IMR-90 (cell line): ENCODE measurements at regions not wholly inside any gene's neighbourhood (a gene's known extent, or its start where the extent isn't known, plus 50 kb on each side); places are given as distances from the start of the nearest gene placed in this dataset.

Experiments used
- ATAC-seq: fragments of 200-7000 bp; cut with Tn5 transposase; 2 replicates; pipeline ENCODE4 v1.9.1; 2020; ENCODE audit warnings: low read depth, mild to moderate bottlenecking, moderate library complexity
- BruUV-seq: library from RNA; stranded (reverse); fragments of 400-500 nt; replicated peaks from 2 replicates; lab custom pipeline; 2021; lab: Mats Ljungman, UMichigan
- CTCF ChIA-PET: fragments of 300-600 bp; formaldehyde crosslinking; extraction: SDS; loops from one replicate; lab custom pipeline; 2021; ENCODE audit warnings: antibody characterized with exemption; lab: Yijun Ruan, JAX
- POLR2A ChIA-PET: fragments of 300-600 bp; sonication (Branson Sonifier 250); formaldehyde crosslinking; loops from one replicate; lab custom pipeline; 2022; ENCODE audit warnings: antibody characterized with exemption; ENCODE audit not compliant: unreplicated experiment; lab: Charles Lee
- DNase-seq: peaks from one replicate; pipeline ENCODE4 v3.0.0; 2013
- H2AFZ ChIP-seq: replicated peaks from 2 replicates; pipeline ENCODE3; 2013; ENCODE audit warnings: low read length, mild to moderate bottlenecking; ENCODE audit not compliant: poor library complexity
- H2AK5ac ChIP-seq: 2 replicates; pipeline ENCODE4 v1.6.1; 2013; ENCODE audit warnings: low read depth, low read length, inconsistent platforms
- H2AK9ac ChIP-seq: replicated peaks from 2 replicates; pipeline ENCODE3; 2013; ENCODE audit warnings: mild to moderate bottlenecking, low read depth, low read length, moderate library complexity; ENCODE audit not compliant: poor library complexity
- H2BK120ac ChIP-seq: 2 replicates; pipeline ENCODE4 v1.6.1; 2013; ENCODE audit warnings: low read depth, low read length, inconsistent platforms
- H2BK15ac ChIP-seq: 3 replicates; pipeline ENCODE4 v1.6.1; 2013; ENCODE audit warnings: low read depth, low read length, inconsistent platforms
- H2BK20ac ChIP-seq: 2 replicates; pipeline ENCODE4 v1.6.1; 2013; ENCODE audit warnings: low read depth, mild to moderate bottlenecking, inconsistent platforms, low read length, moderate library complexity
- H2BK5ac ChIP-seq: 2 replicates; pipeline ENCODE4 v1.6.1; 2013; ENCODE audit warnings: mild to moderate bottlenecking, low read depth, low read length, inconsistent platforms; ENCODE audit not compliant: poor library complexity, severe bottlenecking
- H3K14ac ChIP-seq: replicated peaks from 2 replicates; pipeline ENCODE4 v1.6.1; 2013; ENCODE audit warnings: low read depth, low read length, inconsistent platforms
- H3K18ac ChIP-seq: 2 replicates; pipeline ENCODE4 v1.6.1; 2013; ENCODE audit warnings: low read depth, low read length, control low read depth
- H3K23ac ChIP-seq: 2 replicates; pipeline ENCODE4 v1.6.1; 2013; ENCODE audit warnings: low read depth, low read length, inconsistent platforms
- H3K27ac ChIP-seq: 2 replicates; pipeline ENCODE4 v1.5.1; 2013; ENCODE audit warnings: mild to moderate bottlenecking, control low read depth, low read length; ENCODE audit not compliant: insufficient read depth
- H3K27me3 ChIP-seq: 2 replicates; pipeline ENCODE4 v1.6.1; 2013; ENCODE audit warnings: low read length; ENCODE audit not compliant: control insufficient read depth, insufficient read depth
- H3K36me3 ChIP-seq: 2 replicates; pipeline ENCODE4 v1.6.1; 2013; ENCODE audit warnings: low read length, mixed read lengths; ENCODE audit not compliant: control insufficient read depth, insufficient read depth
- H3K4ac ChIP-seq: 2 replicates; pipeline ENCODE4 v1.6.1; 2013; ENCODE audit warnings: low read depth, low read length, inconsistent platforms
- H3K4me1 ChIP-seq: 2 replicates; pipeline ENCODE4 v1.6.1; 2013; ENCODE audit warnings: low read length, mixed read lengths; ENCODE audit not compliant: control insufficient read depth, insufficient read depth
- H3K4me2 ChIP-seq: 2 replicates; pipeline ENCODE4 v1.6.1; 2013; ENCODE audit warnings: low read depth, mild to moderate bottlenecking, control low read depth, low read length, moderate library complexity
- H3K4me3 ChIP-seq: 2 replicates; pipeline ENCODE4 v1.5.1; 2013; ENCODE audit warnings: low read depth, mild to moderate bottlenecking, control low read depth, low read length, moderate library complexity; ENCODE audit not compliant: insufficient read depth
- H3K56ac ChIP-seq: 2 replicates; pipeline ENCODE4 v1.6.1; 2013; ENCODE audit warnings: low read length, inconsistent platforms; ENCODE audit not compliant: insufficient read depth; ENCODE audit errors: extremely low read depth
- H3K79me1 ChIP-seq, 2 experiments: 2 replicates each; pipeline ENCODE4 v1.6.1; 2013; ENCODE audit warnings: low read length in 2 of 2, inconsistent platforms in 1 of 2, low read depth in 1 of 2
- H3K9ac ChIP-seq: 2 replicates; pipeline ENCODE4 v1.6.1; 2013; ENCODE audit warnings: low read depth, low read length, control low read depth
- H3K9me1 ChIP-seq: 2 replicates; pipeline ENCODE4 v1.6.1; 2013; ENCODE audit warnings: low read length, inconsistent platforms; ENCODE audit not compliant: insufficient read depth
- H3K9me3 ChIP-seq: 2 replicates; pipeline ENCODE4 v1.6.1; 2013; ENCODE audit warnings: low read length; ENCODE audit not compliant: control insufficient read depth, insufficient read depth
- H4K20me1 ChIP-seq: 2 replicates; pipeline ENCODE4 v1.6.1; 2013; ENCODE audit warnings: low read length, inconsistent platforms; ENCODE audit not compliant: insufficient read depth
- H4K5ac ChIP-seq: 2 replicates; pipeline ENCODE4 v1.6.1; 2013; ENCODE audit warnings: mild to moderate bottlenecking, low read depth, low read length, control low read depth
- H4K8ac ChIP-seq, 2 experiments: 2 replicates each; pipeline ENCODE4 v1.6.1; 2013; ENCODE audit warnings: low read depth in 2 of 2, low read length in 2 of 2, control low read depth in 1 of 2, inconsistent platforms in 1 of 2
- H4K91ac ChIP-seq: 2 replicates; pipeline ENCODE4 v1.6.1; 2013; ENCODE audit warnings: low read depth, low read length, inconsistent platforms; ENCODE audit not compliant: insufficient read depth
- BHLHE40 ChIP-seq: fragments of 150-350 bp; IDR thresholded peaks from 2 replicates; pipeline ENCODE4 v1.6.1; 2016; ENCODE audit warnings: mild to moderate bottlenecking, low read depth, low read length
- CEBPB ChIP-seq: IDR thresholded peaks from 2 replicates; pipeline ENCODE4 v1.6.1; 2012; ENCODE audit warnings: low read depth, low read length, improper control_type of control experiment
- MAZ ChIP-seq: IDR thresholded peaks from 2 replicates; pipeline ENCODE4 v1.6.1; 2012; ENCODE audit warnings: low read depth, mild to moderate bottlenecking, low read length, improper control_type of control experiment, moderate library complexity, borderline replicate concordance
- NFE2L2 ChIP-seq: fragments of 150-350 bp; IDR thresholded peaks from 2 replicates; pipeline ENCODE4 v1.6.1; 2016; ENCODE audit warnings: low read depth, mild to moderate bottlenecking, low read length
- RAD21 ChIP-seq: IDR thresholded peaks from 2 replicates; pipeline ENCODE4 v1.6.1; 2012; ENCODE audit warnings: low read length, improper control_type of control experiment
- RCOR1 ChIP-seq: IDR thresholded peaks from 2 replicates; pipeline ENCODE4 v1.6.1; 2012; ENCODE audit warnings: mild to moderate bottlenecking, low read length, improper control_type of control experiment; ENCODE audit not compliant: insufficient replicate concordance
- SMC3 ChIP-seq: fragments of 150-350 bp; IDR thresholded peaks from 2 replicates; pipeline ENCODE4 v1.6.1; 2016; ENCODE audit warnings: low read depth, mild to moderate bottlenecking, antibody characterized with exemption, low read length, moderate library complexity
- WGBS, 2 experiments: methylation state at CpG; one replicate each; pipeline versions ENCODE4 v1.1.5 to v1.1.7; 2013; ENCODE audit warnings: missing lambda C conversion rate in 2 of 2; ENCODE audit not compliant: insufficient read length in 1 of 2; ENCODE audit errors: extremely low coverage in 2 of 2; 5-methylcytosine and 5-hydroxymethylcytosine counted together
- dilution Hi-C: fragments of 300-500 bp; cut with HindIII; formaldehyde crosslinking; loops from one replicate; pipeline ENCODE4 v1.14.3; 2018; ENCODE audit warnings: low sequenced_read_pairs; ENCODE audit not compliant: unreplicated experiment
- in situ Hi-C: fragments of 300-500 bp; cut with MboI; formaldehyde crosslinking; loops from 3 replicates; pipeline ENCODE4 v1.14.3; 2019; ENCODE audit warnings: low sequenced_read_pairs, inconsistent platforms, mixed read lengths
- intact Hi-C: fragments of 100-400 bp; cut with micrococcal nuclease; formaldehyde crosslinking; loops from 2 replicates; pipeline ENCODE4 v1.10.0; 2022
- TF ChIP-seq, protein P1 (sequence below): fragments of 150-350 bp; IDR thresholded peaks from 2 replicates; pipeline ENCODE4 v1.6.1; 2017; ENCODE audit warnings: mild to moderate bottlenecking, antibody characterized with exemption, low read length, low read depth
- TF ChIP-seq, protein P2 (sequence below): conservative IDR thresholded peaks from 2 replicates; pipeline ENCODE4 v1.5.1; 2012; ENCODE audit warnings: mild to moderate bottlenecking, low read depth, low read length, improper control_type of control experiment

GRCh38 chr4:162401021-162401420, 237.2 kb upstream of the FSTL5 start:
- in situ Hi-C loops (no loop called here), intact Hi-C loops (no loop called here), dilution Hi-C loops (no loop called here)
- H3K9ac ChIP-seq, result no peak overlapping the region
- no peaks in the 10 kb centered on the region for H3K79me1 ChIP-seq
- no peak overlapping the region for H4K5ac ChIP-seq
- no peaks in the 10 kb centered on the region for H3K36me3 ChIP-seq
- H2BK5ac ChIP-seq, result no peak overlapping the region
- H3K4me1 ChIP-seq, result no peaks in the 10 kb centered on the region
- CTCF ChIA-PET, result no interaction called here
- H3K27ac ChIP-seq, result no peak overlapping the region
- no CpG with 5 or more reads among the region's 5 CpGs for WGBS, 2 experiments
- H3K14ac ChIP-seq, result no peak overlapping the region
- no TSS peak for BruUV-seq
- no peak overlapping the region for H2AK5ac ChIP-seq
- H2BK120ac ChIP-seq, result no peak overlapping the region
- H3K23ac ChIP-seq, result no peak overlapping the region
- H4K91ac ChIP-seq, result no peak overlapping the region
- H3K4ac ChIP-seq, result no peak overlapping the region
- no peak overlapping the region for H3K4me2 ChIP-seq
- H4K20me1 ChIP-seq, result no peaks in the 10 kb centered on the region
- H2AFZ ChIP-seq, result no peak overlapping the region
- no peaks in the 10 kb centered on the region for H3K9me1 ChIP-seq
- H4K8ac ChIP-seq, result no peak overlapping the region
- ATAC-seq (no peak), DNase-seq (no peak)
- H3K4me3 ChIP-seq, result no peak overlapping the region
- no peak for TF ChIP-seq NFE2L2
- TF ChIP-seq, protein P1, sequence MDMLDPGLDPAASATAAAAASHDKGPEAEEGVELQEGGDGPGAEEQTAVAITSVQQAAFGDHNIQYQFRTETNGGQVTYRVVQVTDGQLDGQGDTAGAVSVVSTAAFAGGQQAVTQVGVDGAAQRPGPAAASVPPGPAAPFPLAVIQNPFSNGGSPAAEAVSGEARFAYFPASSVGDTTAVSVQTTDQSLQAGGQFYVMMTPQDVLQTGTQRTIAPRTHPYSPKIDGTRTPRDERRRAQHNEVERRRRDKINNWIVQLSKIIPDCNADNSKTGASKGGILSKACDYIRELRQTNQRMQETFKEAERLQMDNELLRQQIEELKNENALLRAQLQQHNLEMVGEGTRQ, result no peak
- TF ChIP-seq CEBPB, result no peak
- TF ChIP-seq, protein P2, sequence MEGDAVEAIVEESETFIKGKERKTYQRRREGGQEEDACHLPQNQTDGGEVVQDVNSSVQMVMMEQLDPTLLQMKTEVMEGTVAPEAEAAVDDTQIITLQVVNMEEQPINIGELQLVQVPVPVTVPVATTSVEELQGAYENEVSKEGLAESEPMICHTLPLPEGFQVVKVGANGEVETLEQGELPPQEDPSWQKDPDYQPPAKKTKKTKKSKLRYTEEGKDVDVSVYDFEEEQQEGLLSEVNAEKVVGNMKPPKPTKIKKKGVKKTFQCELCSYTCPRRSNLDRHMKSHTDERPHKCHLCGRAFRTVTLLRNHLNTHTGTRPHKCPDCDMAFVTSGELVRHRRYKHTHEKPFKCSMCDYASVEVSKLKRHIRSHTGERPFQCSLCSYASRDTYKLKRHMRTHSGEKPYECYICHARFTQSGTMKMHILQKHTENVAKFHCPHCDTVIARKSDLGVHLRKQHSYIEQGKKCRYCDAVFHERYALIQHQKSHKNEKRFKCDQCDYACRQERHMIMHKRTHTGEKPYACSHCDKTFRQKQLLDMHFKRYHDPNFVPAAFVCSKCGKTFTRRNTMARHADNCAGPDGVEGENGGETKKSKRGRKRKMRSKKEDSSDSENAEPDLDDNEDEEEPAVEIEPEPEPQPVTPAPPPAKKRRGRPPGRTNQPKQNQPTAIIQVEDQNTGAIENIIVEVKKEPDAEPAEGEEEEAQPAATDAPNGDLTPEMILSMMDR, result no peak
- no peak for TF ChIP-seq MAZ
- TF ChIP-seq RAD21, result no peak
- TF ChIP-seq SMC3, result no peak
- no peak for TF ChIP-seq RCOR1
- TF ChIP-seq BHLHE40, result no peak
- H2BK20ac ChIP-seq, result no peak overlapping the region
- H3K56ac ChIP-seq, result no peak overlapping the region
- POLR2A ChIA-PET, result no interaction called here
- H3K18ac ChIP-seq, result no peak overlapping the region
- no peak overlapping the region for H2BK15ac ChIP-seq
- no peak overlapping the region for H2AK9ac ChIP-seq
- H3K27me3 ChIP-seq, result no peaks in the 10 kb centered on the region
- peaks cover 3% of the 10 kb centered on the region; the same call in 1 of the 2 replicates for H3K9me3 ChIP-seq
